Colonic mucosa (tissue), 4 donors: ENCODE measurements at regions not wholly inside any gene's neighbourhood (a gene's known extent, or its start where the extent isn't known, plus 50 kb on each side); places are given as distances from the start of the nearest gene placed in this dataset.

Experiments
- DNase-seq: peaks from one replicate; pipeline ENCODE4 v3.0.0-alpha.2; 2020
- H3K27ac ChIP-seq: fragments of 200-600 bp; one replicate; pipeline ENCODE4 v1.8.0; 2021
- H3K27me3 ChIP-seq: fragments of 200-600 bp; one replicate; pipeline ENCODE4 v1.8.0; 2021
- H3K36me3 ChIP-seq: fragments of 200-600 bp; one replicate; pipeline ENCODE4 v1.8.0; 2021
- H3K4me1 ChIP-seq: fragments of 200-600 bp; one replicate; pipeline ENCODE4 v1.8.0; 2021; ENCODE audit warnings: mild to moderate bottlenecking
- H3K4me3 ChIP-seq: fragments of 200-600 bp; one replicate; pipeline ENCODE4 v1.8.0; 2021
- H3K9ac ChIP-seq, 2 donors: one replicate each; pipeline ENCODE4 v1.7.0; 2013; ENCODE audit warnings: control low read depth in 2 of 2, low read depth in 2 of 2, low read length in 2 of 2
- H3K9me3 ChIP-seq: fragments of 200-600 bp; one replicate; pipeline ENCODE4 v1.8.0; 2021
- intact Hi-C: fragments of 100-400 bp; cut with DNase I; formaldehyde crosslinking; loops from one replicate; pipeline ENCODE4 v1.14.1; 2022
- TF ChIP-seq, protein P1 (sequence below): fragments of 200-600 bp; IDR thresholded peaks from one replicate; pipeline ENCODE4 v1.8.0; 2022; ENCODE audit warnings: antibody characterized with exemption, mild to moderate bottlenecking
- donor health status: healthy.
- donor health status: DM: no; HTN: no; CAD: no.
- donor health status: DM: no; HTN: no; CAD: no.

DNA sequence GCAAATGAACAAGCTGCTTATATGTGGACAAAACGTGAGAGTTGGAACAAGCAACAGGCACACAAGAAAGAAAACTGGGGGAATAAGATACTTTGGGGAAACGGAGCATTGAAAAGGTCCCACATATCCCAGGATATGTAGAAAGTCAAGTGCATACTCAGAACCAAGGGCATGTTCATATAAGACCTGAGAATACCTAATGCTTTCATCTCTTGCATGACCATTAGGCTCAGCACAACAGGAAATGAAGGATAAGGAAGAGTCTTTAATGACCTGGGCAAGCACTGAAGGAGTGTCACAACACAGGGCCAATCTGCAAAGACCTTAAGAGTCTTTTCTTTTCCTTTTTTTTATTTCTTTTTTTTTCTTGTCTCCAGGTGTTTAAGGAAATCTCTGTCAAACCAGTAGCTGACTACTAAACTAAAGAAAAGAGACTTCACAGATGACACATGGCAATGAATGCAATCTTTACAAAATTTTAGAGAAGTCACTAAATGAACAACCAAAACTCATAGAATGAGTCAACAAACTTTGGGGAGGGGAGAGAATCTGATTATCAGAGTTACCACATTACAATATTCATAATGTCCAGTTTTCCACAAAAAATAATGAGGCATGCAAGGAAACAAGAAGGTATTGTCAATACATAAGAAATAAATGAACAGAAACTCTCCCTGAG, 67.9 kb upstream of the STK26 start:
- intact Hi-C loops: no loop called here
- DNase-seq: no peak
- Histone ChIP-seq H3K36me3 (no peaks in the 10 kb centered on the region), H3K9ac (no peak overlapping the region), H3K27ac (no peak overlapping the region), H3K4me3 (no peak overlapping the region), H3K27me3 (peaks cover 7% of the 10 kb centered on the region), H3K4me1 (no peaks in the 10 kb centered on the region), H3K9me3 (no peaks in the 10 kb centered on the region)
- TF ChIP-seq, protein P1, sequence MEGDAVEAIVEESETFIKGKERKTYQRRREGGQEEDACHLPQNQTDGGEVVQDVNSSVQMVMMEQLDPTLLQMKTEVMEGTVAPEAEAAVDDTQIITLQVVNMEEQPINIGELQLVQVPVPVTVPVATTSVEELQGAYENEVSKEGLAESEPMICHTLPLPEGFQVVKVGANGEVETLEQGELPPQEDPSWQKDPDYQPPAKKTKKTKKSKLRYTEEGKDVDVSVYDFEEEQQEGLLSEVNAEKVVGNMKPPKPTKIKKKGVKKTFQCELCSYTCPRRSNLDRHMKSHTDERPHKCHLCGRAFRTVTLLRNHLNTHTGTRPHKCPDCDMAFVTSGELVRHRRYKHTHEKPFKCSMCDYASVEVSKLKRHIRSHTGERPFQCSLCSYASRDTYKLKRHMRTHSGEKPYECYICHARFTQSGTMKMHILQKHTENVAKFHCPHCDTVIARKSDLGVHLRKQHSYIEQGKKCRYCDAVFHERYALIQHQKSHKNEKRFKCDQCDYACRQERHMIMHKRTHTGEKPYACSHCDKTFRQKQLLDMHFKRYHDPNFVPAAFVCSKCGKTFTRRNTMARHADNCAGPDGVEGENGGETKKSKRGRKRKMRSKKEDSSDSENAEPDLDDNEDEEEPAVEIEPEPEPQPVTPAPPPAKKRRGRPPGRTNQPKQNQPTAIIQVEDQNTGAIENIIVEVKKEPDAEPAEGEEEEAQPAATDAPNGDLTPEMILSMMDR: no peak

- Histone ChIP-seq H3K4me3 (no peak overlapping the region), H3K36me3 (no peaks in the 10 kb centered on the region), H3K9me3 (no peaks in the 10 kb centered on the region), H3K9ac (no peak overlapping the region), H3K27me3 (peaks cover 7% of the 10 kb centered on the region), H3K4me1 (no peaks in the 10 kb centered on the region), H3K27ac (no peak overlapping the region)
- TF ChIP-seq, protein P1: no peak
- intact Hi-C loops: no loop called here
- no peak for DNase-seq
Measured at GRCh38 chrX:131958724-131959123, 64.4 kb upstream of the STK26 start.

DNA sequence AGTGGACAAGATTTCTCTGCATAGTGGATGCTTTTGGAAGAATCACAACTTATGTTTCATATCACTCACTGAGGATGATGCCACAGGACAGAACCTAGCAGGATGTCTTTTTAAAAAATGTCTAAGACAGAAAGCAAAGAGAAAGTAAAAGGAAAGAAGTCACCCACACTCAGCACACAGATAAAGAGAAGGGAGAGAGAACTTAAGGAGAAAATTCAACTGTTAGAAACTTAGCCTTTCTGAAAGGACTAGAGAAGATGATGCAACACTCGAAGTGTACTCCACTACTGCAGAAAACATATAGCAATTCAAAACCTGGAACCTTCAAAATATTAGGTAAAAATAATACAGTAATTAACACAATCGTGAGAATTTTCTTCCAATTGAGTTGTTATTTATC, 52.8 kb upstream of the STK26 start:
- H3K27me3 ChIP-seq: no peaks in the 10 kb centered on the region
- no peaks in the 10 kb centered on the region for H3K9me3 ChIP-seq
- DNase-seq: no peak
- H3K4me1 ChIP-seq: no peaks in the 10 kb centered on the region
- no peak overlapping the region for H3K27ac ChIP-seq
- intact Hi-C loops: no loop called here
- H3K4me3 ChIP-seq: no peak overlapping the region
- TF ChIP-seq, protein P1: no peak
- H3K9ac ChIP-seq: no peak overlapping the region
- H3K36me3 ChIP-seq: no peaks in the 10 kb centered on the region
